Anterior cingulate cortex (tissue), 58 donors: ENCODE measurements at regions not wholly inside any gene's neighbourhood (a gene's known extent, or its start where the extent isn't known, plus 50 kb on each side); places are given as distances from the start of the nearest gene placed in this dataset.

Experiments used
- DNase-seq, 58 donors: peaks; one replicate each; lab custom pipeline; 2025; lab: John Stamatoyannopoulos, UW

DNA sequence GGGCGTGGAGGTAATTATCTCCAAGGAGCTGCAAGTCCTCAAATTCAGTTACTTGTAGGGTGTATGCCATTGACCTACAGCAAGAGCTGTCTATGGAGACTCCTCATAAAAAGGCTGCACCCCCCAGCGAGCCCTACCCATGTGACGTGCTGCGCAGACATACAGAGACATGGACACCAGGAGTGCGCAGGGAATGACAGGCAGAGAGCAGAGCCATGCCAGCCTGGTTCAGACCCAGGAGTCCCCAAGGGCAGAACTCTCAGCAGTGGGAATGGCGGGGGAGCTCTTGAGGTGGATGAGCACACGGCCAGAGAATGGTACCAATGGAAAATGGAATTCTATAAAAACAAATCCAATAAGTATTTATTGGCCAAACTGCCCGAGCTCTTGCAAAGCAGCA, 310.1 kb downstream of the MYCN start:
- no peak for DNase-seq

DNA sequence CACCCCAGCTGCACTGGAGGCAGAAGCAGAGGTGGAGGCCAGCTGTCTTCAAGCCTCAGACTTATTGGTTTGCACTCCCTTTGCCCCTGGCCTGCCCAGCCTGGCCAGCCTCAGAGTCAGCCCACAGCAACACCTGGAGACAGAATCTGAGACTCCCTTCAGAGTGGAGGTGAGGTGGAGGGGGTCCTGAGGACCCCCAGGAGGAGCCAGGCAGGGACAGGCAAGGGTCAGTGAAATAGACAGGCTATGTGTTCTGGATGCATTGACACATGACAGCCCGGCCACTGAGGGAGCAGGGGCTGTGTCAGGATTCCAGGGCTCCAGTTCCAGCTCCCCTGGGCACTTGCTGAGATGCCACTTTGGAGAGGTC, 309.7 kb downstream of the MYCN start:
- DNase-seq = no peak

DNA sequence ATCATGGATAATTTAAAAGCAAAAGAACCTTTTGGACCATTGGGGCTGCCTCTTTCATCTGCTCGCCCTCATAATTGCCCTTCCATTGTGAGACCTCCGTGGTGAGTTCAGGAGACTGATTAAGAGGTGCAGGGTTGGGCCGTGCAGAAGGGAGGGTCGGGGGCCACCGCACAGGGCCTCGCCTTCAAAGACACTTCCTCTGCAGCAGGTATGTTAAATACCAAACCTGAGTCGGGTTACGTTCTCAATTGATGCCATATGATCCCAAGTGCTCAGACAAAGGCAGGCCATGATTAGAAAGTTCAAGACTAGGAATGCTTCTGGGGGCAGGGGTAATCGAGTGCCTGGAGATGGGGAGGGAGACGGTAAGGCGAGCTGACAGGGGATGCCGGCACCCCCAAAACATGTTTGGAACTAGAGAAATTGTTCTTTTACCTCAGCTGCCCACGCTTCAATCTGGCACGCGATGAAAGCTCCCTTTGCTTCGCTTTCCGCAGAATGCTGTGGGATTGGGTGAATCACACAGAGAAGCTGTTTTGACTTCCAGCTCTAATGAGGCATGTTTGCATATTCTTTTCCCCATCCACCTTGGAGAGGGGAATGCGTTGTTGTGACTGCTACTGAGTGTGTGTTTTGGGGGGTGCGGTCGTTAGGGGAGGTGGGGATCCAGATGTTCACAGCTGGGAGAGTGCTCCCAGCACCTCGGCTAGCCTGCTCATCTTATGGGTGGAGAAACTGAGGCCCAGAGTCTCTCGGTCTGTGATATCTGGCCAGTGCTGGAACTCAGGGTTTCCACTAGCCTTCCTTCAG, 309.1 kb downstream of the MYCN start:
- DNase-seq = peak in 5 of 58 donors; percentile 3 to 15 (median 4)

DNA sequence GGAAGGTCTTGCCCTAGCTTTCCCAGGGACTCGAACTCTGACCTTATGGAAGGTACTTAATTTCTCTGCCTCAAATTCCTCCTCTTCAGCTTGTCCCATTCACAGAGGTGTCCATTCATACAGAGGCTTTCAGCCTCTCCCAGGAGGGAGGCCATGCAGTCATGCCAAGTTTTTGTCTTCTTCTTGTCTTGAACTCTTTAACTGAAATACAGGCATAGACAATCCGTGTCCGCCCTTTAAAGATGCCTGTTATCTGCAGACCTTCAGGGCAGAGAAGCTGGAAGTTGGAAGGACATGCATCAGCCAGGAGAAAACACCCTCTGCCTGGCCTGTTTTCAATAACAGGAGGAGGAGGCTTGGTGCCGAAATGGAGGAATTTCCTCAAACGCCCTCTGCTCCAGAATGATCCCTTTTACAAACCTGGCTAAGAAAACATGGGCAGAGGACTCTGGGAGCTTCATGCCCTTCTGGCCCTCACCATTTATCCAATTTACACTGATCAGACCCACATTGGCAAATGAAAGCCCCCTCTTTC, 308.3 kb downstream of the MYCN start:
- no peak for DNase-seq

DNA sequence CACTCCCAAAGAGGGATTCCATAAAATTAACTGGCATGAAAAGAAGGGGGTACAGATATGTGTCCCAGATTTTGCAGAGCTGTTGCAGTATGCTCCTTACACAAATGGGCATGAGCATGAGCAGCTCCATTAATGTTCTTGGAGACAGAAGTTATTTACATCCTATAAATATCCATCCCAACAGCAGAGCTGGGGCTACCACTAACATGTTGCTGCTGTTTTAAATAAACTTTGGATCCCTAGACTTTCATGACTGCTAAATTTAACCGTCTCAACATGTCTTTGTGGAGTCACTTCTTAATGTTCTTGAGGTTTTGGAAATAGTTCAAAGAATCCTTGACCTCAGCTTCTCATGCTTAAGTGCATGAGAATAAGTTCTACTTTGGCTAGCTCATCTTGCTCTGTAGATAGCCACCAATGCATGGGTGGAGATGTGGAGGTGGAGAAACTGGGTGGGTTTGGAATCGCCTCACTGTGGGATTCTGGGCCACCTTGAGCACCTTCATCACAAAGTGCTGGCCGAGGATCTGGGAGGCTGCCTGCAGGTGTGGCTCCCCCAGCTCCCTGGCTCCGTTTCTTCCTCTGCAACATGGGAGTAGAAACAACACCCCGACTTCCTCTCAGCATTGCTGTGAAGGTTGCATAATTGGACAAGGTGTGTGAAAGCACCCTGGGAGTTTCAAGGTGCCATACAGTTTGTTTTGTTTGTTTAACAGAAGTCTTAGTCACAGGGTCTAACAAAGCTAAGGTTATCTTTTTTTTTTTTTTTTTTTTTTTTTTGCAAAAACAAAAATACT, 307.2 kb downstream of the MYCN start:
- DNase-seq = no peak

DNA sequence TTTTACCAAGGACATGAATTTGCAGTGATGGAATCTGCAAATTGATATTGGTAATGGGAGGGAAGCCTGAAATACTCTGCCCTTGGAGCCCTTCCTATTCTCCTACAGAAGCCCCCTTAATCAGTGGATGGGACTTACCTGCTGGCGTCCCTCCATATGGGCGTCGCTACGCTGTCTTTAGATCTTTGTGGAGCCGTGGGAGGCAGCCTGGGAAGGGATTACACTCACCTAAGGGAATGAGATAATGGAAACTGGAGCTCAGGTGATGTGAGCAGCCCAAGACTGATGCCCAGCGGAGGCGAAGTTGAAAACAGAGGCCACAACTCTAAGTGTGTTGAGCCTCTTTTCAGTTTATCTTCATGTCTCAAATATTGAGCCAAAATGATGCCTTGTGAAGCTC, 306.6 kb downstream of the MYCN start:
- DNase-seq = no peak

DNA sequence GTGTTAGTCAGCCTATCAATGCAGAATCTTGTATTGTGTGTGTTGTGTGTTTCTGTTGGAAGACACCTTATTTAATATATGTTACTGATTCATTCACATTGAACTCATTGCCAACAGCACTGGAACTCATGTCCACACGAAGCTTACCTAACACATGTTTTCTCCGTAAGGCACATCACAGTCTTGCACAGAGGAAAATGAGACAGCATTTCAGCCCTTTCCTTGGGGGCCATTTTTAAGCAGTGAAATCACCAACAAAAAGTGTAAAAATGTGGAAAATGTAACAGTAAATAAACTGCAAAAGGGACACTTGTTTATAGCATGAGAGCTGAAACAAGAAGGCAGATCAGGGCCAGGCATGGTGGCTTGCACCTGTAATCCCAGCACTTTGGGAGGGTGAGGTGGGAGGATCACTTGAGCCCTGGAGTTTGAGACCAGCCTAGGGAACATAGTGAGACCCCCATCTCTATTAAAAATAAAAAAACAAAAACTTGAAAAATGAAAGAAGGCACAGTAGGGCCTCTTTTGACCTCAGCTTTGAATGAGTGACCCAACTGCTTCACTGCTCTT, 306.0 kb downstream of the MYCN start:
- DNase-seq = no peak

DNA sequence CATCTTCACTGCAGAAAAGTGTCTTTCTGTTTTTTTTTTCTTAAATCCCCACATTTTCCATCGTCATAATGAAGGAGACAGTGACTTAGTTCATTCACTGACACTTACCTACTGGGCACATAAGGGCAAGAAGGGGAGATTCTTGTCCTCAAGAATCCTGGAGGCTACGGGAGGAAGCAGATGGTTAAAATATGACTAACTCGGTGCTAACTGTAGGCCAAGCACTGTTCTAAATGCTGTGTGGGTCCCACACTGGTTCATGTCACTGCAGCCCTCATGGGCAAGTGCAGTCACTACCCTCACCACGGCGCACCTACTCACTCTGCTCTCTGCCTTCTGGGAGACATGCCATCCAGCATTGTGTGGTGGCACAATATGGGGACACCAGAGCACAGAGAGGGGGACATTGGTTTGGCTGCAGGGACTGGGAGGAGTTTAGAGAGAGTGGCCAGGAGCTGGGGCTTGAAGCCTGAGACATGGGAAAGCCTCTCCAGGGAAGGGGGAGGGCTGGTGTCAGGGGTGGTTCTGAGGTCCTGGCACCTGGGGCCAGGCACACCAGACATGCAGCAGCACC, 305.2 kb downstream of the MYCN start:
- DNase-seq = no peak

DNA sequence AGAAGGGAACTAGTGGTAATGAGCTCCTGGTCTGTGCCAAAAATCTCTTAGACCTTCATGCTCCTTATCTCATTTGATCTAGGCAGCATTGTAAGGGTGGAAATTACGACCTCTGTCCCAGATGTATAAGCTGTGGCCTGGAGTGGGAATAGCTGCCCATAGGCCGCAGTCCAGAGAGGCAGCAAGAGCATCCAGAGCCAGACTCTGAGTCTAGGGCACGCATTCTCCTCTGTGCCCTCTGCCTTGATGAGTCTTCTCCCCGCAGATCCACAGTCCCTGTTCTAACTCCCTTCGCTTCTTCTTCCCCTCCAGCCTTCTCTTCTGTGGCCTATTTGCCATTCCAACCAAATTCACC, 304.6 kb downstream of the MYCN start:
- DNase-seq = no peak

DNA sequence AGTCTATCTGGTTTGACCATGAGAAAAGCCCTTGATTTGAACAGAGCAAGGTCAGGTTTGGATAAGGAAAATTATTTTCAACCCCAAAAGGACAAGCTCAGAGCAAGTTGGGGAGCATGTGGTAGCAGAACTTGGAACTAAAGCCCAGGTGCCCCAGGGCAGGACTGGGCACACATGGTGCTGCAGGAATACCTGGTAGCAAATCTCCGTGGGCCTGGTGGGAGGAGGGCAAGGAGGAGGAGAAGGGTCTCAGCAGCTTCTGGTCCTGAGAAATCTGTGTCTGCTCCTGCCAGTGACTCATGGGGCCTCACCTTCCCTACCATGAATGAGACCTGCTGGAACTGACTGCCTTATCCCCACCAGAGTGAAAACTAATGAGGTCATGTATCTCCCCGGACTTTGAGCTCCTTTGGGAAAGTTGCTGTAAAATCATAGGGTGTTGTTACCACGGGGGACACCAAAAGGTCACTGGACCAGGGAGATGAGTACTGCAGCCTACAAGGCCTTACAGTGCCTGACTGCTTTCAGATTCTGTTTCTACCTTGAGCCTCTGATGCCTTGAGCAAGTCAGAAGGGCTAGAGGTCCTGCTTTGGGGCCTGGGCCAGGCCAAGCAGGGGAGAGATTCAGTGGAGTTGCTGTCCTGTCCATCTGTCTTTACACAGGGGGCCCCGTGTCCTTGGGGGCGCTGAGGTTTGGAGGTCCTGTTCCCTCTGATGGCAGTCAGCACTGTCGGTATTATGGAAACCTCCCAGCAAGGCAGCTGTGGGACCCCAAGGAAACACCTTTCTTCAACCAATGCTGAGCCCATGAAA, 304.0 kb downstream of the MYCN start:
- no peak for DNase-seq

DNA sequence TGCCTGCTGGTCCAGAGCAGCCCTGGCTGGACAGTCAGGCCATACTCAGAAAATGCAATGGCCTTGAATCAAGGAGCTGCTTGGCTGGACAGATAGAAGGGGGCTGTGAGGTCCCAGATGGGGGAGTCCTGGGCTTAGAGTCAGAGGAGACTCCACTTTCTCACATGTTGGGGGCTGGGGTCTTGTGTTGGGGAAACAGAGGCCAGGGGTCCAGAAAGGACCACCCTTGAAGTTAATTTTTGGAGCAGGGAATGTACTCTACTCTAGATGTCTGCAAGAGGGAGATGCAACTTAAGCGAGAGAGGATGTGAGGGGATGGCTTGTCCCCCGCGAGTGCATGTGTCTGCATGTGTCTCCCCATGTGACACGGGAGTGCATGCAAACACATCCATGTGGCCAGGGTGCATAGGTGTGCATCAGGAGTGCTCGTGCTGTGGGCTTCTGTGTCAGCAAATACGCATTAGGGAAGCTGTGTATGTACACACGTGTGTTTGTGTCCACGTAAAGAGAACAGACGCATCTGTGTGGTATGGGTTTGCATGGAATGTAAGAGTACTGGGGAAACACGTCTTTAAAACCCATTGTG, 303.2 kb downstream of the MYCN start:
- DNase-seq = no peak

DNA sequence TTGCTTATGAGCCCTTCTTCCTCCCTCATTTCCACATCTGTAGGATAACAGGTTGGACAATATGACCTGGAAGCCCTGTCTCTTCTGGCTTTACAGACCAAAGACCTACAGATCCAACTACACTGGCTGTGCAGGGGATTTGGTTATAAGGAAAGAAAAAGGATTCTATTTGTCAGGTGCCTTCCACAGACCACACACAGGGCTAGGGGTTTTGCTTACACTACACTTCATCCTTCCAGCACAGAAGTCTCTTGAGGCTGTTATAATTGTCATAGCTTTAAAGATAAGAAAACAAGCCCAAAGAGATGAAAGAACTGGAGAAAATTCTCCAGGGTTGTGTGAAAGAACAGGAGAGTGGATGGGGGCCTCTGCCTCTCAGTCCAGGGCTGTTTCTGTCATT, 302.6 kb downstream of the MYCN start:
- DNase-seq = no peak

DNA sequence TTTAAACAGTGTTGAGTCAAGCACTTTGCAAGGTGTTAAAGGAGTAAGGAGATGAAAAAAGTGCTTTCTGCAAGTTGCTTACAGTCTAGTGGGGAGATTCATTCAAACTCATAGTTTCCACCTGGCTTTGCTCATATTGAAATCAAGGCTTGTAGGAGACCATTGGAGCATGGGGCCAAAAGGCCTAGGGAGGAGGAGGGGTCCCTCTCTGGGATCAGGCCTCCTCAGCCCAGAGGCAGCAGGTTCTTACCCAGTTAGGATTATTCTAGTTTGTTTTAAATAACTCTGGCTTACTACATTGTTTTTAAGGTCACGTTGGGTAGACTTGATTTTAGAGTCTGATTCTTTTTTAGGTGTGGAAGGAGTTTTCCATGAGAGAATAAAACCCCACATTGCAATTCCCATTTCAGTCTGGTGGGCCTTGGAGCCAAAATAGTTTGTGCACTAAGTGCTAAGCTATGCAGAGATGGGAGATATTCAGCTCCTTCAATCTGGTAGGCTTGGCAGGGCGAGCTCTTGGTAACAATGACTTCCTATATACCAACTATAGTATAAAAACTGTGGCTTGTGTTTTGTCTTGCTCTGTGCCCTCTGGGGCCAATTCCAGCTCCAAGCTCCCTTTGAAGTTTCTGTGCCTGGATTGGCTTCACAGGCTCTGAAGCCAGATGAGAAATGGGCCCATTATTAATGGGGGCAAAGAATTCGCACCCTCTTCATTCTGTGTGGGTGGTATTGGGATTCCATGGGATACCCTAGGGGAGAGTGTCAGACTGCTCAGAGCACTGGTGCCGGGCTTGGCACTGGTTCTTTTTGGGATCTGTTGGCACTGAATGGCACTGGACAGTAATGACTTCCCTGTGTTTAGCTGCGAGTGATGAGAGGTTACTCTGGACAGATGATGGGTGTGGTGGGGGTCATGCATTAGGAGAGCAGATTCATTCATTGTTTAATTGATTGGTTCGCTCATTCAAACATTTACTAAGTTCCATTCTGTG, 301.1 kb downstream of the MYCN start:
- no peak for DNase-seq

DNA sequence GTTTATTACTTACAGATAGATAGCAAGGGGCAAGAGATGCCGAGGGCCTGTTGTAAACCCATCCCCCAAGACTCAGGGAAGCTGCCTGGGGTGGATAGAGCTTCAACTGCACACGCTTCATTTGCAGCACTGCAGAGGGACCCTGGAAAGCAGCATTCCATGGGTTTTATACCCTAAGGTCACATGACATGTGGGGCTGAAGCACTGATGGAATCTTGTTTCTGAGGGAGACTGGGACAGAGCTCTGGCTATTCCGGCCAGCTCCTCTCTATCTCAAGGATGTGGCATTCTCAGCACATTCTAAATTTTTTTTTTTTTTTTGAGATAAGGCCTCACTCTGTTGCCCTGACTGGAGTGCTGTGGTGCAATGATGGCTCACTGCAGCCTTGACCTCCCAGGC, 300.1 kb downstream of the MYCN start:
- DNase-seq = no peak

DNA sequence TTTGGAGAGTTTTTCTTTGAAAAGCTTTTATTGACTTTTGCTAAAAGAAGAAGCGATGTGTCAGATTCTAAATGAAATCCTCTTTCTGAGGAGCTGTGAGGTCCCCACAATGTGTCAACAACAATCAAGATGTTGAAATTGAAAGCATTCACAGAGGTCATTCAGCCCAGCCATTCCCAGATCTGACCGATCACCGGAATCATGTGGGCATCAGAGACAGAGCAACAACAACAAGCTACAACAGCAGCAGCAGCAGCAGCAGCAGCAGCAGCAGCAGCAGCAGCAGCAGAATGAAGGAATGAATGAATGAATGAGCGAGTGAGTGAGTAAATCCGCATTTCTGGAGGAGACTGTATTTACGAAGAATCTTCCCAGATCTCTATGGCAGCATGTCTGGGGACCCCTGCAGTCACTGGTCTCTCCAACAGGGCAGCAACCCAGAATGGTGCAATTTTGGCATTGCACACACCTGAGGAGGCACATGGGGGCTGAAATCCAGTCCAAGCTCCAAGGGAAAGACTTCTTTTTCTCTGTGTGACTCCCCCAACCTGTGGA, 299.0 kb downstream of the MYCN start:
- no peak for DNase-seq

DNA sequence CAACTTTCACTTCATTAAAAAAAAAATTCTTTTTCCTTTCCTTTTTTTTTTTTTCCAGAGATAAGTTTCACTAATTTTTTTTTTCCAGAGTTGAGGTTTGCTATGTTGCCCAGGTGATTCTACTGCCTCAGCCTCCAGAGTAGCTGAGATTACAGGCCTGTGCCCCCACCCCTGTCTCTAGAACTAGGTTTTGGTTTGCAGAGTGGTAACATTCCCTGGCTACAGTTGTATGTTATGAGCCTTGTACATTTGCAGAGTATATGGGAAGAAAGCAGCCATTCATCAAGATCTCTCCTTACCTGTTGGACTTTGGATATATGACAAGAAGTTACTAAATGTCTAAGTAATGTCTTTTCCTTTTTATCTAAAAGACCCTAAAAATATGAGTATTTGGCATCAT, 298.4 kb downstream of the MYCN start:
- DNase-seq = no peak

DNA sequence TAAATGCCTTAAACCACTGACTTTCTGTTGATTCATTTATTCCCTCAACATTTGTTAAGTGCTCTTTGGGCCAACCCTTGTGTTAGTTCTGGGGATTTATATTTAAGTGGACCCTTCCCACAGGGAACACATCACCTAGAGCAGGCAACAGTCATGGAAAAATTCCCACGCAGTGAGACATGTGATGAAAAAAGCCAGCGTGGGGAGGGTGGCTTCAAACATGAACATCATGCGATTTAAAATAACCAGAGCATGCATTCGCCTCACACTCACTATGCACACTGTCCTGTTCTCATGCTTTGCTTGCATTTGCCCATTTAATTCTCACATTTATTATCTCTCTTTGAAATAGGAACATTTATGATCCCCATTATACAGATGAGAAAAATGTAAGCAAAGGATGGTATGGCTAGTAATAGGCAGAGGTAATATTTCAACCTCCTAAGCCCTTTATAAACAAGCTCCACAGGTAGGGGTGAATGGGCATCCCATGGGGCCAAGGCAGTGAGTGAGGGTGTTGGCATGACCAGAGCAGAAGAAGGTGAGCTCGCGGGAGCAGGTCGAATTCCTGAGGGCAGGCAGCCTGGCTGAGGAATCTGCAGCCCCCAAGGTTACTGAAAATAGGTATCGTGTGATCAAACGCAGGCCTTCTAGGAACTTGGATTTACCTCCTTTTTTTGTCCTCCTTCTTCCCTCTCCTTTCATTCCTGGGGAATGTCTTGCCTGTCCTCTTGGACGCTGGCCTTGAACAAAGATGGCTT, 297.8 kb downstream of the MYCN start:
- DNase-seq = no peak

DNA sequence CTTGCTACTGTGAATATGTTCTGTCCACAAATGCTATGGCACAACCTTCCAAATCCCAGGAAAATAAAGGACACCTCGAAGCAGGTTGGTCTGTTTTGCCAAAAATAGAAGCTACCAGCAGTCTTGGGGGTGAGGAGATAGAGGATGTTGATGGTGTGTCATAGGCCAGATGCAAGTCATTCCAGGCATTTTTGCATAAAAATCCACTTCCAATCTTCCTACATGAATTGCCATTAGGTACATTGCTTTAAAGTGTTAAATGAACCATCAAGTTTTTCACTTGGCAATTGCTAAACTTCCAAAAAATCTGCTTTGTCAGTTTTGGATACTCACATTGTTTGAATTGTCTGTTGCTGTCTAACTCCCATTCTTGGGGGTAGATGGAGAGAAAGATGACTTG, 295.4 kb downstream of the MYCN start:
- no peak for DNase-seq
